Islet of Langerhans (tissue), 1 donor: ENCODE measurements at regions not wholly inside any gene's neighbourhood (a gene's known extent, or its start where the extent isn't known, plus 50 kb on each side); places are given as distances from the start of the nearest gene placed in this dataset.
"Not testable (repeated sequence)": the region's sequence is repeated elsewhere in the genome, so short reads cannot be mapped to it uniquely, and the experiment has no call there.

Experiments
- FAIRE-seq: peaks from one replicate; lab custom pipeline; 2011; peaks lifted over from hg19 to GRCh38; lab: Jason Lieb, UNC

DNA sequence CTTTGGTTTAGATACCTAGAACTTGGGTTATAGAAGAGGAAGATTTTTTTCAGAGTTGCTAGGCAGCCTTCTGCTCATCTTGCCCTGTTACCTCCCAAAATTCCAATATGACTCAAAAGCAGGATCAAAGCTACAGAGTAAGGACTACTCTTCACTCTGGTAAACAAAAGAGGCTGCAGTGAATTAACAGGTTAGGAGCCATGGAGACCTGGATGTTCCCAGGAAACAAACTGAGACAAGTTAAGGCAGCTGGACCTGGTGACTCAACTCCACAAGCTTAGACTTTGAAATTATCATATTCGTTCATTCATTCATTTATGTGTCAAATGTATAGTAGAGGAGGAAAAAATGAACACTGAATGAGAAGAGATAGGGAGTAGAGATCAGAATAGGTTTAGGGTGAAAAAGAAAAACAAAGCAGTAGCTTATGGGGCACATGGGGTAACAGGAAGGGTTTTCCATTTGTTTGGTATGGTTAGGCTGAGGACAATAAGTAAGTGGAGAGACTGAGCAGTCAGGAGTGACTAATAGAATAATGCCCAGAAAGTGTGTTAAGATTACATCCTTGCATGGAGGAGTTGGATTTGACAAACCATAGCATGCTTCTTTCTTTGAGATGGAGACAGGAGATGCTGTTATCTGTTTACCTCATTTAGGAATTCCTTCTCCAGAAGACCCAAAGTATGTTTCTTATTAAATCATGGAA, 464.0 kb upstream of the ZNF608 start:
- FAIRE-seq = peak; percentile 21

DNA sequence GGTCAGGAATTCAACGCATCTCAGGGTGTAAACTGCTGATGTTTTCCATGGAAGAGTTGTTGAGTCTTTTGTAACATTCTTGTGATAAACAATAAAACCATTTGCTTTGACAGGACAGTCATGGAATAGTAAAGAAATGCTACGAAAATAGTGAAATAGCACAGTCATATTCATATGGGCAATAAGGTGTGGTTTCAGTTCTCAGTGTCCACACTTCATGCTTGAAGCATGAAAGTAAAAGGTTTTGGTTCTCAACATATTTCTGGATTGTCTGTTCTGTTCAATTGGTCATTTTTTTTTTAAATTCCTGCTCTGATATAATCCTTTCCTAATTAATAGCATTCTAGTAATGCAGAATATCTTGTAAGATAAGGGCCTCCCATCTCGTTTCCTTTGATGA, 467.6 kb upstream of the ZNF608 start:
- FAIRE-seq = no peak

DNA sequence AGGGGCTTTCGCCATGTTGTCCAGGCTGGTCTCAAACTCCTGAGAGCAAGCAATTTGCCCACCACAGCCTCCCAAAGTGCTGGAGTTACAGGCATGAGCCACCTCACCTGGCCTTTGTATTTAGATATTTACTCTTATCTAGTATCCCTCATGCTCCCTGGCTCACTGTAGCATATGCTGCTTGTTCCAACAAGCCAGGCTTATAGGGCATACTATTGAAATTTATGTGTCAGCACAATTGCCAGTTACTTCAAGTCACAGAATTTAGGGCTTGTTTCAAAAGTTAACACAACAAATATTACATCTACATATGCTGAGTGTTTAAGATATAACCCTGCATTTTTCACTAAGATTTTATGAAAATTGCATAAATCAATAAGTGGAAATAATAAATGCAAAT, 469.2 kb upstream of the ZNF608 start:
- no peak for FAIRE-seq

DNA sequence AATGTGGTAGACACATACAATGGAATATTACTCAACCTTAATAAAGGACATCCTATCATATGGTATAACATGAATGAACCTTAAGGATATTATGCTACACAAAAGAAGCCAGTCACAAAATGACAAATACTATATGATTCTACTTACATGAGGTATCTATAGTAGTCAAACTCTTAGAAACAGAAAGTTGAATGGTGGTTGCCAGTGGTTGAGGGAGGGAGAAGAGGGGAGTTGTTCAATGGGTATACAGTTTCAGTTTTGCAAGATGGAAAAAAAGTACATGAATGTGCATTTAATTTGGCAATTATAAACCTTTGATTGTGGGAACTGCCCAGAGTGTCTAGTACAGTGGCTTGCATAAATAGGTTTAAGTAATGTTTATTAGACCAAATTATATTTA, 473.3 kb upstream of the ZNF608 start:
- FAIRE-seq = no peak

DNA sequence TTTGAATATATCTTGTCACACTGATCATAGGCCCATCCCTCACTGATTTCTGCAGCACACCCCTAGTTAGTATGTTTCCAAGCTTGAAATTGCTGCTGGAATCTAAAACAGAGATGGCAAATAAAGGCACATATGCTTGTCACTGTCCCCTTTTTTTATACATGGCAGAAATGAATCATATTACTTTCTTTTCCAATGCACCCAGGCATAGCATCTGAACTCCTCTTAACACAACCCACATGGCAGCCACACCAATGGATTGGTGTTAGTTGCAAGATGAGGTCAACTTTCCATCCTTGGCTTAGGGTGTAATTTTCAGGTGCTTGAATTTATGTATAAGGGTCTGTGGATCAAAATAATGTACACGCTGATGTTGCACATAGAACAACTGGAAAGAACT, 473.8 kb upstream of the ZNF608 start:
- FAIRE-seq = no peak

DNA sequence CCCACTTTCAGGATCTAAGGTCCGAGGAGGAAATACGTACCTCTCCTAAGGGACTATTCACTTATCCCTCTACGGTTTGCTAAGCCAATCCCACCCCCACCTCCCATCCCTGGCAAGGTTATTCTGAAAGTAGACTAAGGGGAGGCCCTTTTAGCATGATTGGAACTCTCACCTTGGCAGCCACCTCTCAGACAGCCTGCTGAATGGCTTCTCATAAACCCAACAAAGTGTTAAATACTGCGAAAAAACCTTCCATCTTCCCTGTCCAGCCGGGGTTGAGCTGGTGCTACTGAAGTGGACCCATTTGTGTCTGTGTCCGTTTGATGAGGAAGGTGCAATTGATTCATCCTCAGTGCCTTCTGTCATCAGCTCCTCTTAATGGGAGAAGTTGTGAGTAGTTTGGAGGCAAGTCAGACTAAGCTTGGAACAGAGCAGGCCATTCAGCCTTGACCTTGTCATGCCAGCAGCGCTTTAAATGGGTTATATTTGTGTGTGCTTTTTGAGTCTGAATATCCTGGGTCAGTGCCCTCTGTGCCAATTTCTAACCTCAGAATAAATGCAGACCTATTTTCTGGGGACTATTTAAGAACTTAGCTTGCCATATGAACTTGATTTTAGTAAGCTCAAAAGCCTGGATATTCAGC, 476.3 kb upstream of the ZNF608 start:
- FAIRE-seq = no peak

DNA sequence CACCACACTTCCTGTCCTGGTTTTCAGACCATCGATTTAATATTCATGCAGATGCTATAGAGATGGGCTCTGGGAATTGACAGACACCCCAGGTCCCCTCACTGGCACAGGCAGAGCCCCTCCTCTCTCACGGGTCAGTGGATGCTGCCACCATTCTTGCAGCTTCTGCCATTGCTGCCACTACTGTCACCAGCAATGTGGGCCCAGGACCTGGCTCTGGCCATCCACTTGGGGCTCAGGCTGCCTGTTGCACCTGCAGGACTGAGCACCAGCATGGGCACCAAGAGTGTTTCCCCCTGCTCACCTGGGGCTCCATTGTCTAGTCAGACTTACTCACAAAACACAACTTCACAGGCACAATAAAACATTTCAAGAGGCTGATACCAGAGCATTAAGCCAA, 479.0 kb upstream of the ZNF608 start:
- no peak for FAIRE-seq

DNA sequence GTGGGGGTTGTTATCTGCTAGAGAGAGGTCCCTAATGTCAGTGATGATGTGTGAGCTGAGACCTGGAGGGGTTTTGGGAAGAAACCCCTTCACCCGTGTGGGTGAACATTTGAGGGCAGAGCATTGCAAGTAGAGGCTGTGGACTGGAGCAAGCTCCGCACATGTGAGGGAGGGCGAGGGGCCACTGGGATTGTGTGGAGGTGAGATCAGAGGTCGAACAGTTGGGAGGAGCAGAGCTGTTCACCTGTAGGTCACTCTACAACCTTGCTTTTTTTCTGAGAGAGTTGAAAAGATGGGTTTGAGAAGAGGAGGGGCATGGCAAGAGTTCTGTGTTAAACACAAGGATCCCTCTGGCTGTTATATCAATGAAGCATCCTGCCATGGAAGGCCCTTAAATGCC, 480.4 kb upstream of the ZNF608 start:
- FAIRE-seq = no peak

DNA sequence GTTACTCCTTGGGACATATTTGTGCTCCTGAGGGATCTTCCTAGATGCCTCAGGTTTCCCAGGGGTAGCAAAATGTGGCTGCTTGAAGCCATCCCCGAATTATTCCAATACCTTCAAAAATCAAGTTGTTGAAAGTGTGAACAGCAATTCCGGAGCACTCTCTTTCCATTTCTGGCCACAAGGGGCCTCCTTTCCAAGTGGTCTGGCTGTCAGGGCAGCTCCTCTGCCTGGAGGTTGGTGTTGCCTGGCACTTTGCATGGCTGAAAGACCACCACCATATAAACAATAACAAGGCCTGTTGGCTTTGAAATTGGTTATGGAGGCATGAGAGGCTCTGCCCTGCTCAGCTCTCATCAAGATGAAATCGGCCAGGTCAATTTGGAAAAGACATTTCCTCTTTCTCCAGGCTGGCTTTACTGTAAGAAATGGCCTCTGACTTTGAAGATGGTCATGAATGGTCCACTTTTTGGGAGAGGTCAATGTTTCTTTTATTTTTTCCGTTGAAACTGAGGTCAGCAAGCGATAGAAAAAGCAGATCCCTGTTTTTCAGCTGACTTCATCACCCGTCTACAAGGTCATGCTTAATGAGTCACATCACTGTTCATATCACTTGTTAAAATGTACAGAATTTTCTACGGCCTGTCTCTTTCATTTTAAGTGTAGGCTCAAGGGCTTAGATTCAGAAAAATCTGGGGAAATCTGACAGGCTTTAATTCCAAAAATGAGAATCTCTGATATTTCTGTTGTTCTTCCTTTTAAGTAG, 481.1 kb upstream of the ZNF608 start:
- no peak for FAIRE-seq

DNA sequence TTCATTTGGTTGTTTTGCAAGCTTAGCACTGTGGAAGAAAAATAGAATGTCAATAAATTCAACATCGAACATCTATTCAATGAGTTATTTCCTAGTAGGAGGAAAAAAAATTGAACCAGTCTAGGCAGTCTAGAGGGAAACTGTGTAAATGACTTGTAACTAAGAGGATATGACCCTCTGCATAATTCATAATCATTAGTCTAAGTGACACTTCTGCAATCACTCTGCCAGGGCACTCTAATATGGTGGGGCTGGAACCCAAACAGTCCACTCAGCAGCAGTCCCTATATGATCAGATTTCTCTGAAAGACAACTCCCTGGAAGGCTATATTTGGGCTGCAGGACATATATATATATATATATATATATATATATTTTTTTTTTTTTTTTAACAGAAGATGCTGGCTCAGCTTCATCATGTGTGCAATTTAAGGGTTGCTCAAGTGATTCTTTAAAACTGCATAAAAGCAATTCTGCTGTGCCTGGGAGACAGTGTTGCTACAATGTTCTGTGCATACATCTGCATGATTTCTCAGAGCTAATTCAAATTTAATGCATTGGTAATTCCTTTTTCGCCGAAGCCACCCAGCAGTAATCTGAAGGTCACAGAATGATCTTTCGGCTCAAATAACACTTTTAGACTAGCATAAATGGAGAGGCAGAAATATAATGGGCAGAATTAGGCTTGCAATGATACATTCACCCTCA, 482.1 kb upstream of the ZNF608 start:
- FAIRE-seq = no peak

DNA sequence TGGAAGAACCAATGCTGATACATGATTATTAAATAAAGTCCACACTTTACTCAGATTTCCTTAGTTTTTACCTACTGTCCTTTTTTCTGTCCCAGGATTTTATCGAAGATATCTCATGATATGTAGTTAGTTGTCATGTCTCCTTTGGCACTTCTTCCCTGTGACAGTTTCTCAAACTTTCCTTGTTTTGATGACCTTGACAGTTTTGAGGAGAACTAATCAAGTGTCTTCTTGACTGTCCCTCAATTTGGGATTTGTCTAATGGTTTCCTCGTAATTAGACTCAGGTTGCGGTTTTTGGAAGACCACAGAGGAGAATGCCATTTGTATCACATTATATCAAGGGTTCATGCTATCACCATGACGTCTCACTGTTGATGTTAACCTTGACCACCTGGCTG, 483.1 kb upstream of the ZNF608 start:
- FAIRE-seq = peak; percentile 75

DNA sequence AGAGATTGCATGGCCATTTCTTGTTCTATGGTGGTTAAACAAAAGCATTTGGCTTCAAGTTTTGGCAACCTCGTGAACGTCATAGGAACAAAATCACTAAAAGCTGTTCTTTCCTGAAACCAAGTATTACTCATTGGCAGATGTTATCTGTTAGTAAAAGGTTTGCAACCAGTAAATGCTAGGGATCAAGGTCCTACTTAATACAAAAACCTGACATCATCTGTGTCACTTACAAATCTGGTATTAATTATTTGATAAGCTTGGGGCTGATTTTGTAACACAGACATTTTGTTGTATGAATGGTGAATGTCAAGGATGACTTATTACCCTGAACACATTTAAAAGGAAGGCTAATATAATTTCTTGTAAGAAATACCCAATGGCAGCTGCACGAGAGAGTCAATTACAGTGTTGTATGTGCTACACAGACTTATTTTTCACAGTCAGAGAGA, 486.4 kb upstream of the ZNF608 start:
- FAIRE-seq = peak; percentile 79

DNA sequence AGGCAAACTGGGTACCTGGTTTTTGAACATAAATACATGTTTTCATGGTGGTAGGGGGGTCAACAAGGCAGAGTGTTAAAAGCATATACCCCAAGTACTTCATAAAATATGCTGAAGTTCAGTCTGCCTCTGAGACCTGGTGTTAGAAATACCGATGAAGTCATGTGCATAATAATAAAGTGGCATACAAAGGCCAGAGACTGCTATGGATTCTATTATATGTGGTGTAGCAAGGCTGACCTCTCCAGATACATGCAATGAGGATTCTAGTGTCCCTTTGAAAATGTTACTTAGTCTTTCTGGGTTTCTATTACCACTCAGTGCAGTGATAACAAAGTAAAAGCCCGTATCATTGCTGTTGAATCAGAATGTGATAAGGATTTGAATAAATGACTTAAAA, 487.5 kb upstream of the ZNF608 start:
- FAIRE-seq = no peak

DNA sequence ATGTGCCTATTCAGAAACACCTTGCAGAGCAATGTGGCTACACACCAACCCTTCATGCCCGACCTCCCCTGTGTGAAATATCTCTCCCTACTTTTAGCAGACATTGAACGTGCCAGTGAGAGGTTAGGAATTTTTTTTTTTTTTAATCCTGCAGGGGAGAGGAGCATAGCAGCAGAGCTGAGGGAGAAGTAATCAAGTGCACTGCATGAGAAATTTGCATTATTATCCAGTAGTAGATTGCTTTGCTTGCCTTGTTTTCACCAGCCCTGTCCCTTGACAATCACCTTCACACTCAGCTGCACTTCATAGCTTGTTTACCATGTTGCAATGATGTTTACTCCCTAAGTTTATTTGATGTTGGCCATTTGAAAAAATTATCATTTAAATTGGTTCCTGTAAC, 489.6 kb upstream of the ZNF608 start:
- no peak for FAIRE-seq

DNA sequence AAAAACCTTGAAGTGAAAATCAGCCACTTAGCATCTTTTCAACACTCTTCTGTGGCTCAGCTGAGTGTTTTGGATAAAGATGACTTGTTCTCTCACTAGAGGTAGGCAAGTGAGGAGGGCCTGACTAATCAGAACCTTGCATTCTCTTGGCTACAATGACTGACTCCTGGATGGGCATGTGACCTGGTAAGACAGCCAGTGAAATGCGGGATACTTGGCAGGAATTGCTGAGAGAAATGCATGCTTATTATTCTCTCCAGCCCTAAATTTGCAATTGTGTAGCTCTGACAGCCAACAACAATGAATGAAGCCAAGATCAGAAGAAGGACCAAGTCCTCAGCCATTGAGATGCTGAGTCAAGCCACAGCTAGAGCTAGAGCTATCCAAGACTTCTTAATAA, 490.5 kb upstream of the ZNF608 start:
- FAIRE-seq = no peak

DNA sequence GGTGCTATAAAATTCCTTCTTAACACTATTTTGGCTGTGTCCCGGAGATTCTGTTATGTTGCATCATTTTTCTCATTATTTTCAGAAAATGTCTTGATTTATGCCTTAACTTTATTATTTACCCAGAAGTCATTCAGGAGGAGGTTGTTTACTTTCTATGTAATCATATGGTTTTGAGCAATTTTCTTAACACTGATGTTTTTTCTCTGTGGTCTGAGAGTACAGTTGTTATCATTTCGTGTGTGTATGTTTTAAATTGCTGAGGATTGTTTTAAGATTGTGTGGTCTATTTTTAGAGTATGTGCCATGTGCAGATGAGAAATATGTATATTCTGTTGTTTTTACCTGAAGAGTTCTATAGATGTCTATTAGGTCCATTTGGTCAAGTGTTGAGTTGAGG, 498.1 kb upstream of the ZNF608 start:
- no peak for FAIRE-seq

DNA sequence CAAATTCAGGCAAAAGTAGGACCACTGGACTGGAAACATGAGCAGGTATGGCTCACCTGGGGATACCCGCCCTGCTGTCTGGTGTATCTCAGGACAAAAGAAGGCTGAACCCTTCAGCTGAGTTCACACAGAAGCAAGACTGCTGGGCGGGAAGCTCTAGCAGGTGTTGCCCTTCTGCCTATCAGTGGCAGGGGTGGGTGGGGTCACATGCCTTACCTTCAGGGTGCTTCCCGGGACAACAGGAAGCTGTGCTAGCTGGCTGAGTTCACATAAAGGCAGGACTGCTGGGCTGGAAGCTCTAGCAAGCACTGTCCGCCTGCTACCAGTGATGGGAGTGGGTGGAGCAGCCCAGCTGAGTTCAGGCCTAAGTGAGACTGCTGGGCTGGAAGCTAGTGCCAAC, 498.8 kb upstream of the ZNF608 start:
- no peak for FAIRE-seq

DNA sequence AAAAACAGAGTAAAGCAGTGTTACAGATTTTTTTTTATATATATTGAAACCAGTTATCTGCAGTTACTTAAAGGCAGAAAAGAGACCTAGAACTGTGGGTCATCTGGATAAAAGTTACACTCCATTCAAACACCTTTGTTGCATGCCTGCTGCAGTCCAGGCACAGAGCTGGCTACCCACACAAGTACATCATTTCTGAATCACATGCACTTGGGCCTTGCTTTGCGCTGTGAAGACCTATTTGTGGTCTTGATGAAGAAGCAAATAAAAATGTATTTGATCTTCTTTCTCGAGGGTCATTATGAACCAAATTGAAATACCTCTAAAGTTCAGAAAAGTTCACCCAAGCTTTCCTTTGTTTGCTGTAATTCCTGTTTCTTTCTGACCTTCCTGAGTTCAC, 503.0 kb upstream of the ZNF608 start:
- no peak for FAIRE-seq

DNA sequence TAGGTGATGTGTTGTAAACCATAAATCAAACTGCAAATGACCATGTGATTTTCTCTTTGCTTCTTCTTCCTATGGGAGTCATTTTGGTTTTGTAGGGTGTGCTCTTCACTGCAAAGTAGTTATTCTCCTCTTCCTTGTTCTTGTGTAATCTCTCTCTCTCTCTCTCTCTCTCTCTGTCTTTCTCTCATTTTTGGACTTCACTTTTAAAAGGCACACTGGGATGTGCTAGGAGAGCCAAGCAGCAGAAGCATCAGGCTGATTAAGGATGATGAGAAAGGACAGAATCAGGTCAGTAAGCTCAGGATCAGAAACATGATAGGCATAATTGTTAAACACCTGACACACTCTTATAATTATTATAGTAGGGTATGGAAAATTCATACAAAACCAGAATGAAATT, 505.3 kb upstream of the ZNF608 start:
- no peak for FAIRE-seq

DNA sequence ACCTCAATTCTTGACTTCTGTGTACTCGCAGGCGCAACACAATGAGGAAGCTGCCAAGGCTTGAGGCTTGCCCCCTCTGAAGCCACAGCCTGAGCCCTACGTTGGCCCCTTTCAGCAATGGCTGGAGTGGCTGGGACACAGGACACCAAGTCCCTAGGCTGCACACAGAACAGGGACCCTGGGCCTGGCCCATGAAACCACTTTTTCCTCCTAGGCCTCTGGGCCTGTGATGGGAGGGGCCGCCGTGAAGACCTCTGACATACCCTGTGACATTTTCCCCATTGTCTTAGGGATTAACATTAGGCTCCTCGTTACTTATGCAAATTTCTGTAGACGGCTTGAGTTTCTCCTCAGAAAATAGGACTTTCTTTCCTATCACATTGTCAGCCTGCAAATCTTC, 507.2 kb upstream of the ZNF608 start:
- not testable (repeated sequence) for FAIRE-seq

DNA sequence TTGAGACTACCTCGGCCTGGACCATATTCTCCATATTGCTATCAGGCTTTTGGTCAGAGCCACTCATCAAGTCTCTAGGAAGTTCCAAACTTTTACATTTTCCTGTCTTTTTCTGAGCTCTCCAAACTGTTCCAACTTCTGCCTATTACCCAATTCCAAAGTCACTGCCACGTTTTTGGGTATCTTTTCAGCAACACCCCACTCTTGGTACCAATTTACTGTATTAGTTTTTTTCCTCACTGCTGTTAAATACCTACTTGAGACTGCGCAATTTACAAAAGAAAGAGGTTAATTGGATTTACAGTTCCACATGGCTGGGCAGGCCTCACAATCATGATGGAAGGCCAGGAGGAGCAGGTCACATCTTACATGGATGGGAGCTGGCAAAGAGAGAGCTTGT, 507.8 kb upstream of the ZNF608 start:
- FAIRE-seq = no peak

DNA sequence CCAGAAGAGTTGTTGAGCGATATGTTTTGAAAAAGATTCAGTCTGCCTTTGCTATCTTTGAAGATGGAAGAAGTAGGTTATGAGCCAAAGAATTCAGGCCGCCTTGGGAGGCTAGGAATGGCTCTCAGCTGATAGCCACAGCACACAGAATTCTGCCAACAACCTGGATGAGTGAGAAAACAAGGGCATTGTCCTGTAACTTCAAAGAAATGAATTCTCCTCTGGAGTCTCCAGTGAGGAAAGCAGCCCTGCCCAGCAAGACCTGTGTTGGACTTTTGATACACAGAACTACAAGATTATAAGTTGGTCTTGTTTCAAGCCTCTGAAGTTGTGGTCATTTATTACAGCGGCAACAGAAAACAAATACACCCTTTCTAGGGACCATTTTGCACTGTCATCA, 509.9 kb upstream of the ZNF608 start:
- no peak for FAIRE-seq
